RPMI8226 (cell line): ENCODE measurements at regions not wholly inside any gene's neighbourhood (a gene's known extent, or its start where the extent isn't known, plus 50 kb on each side); places are given as distances from the start of the nearest gene placed in this dataset.

Experiments
- DNase-seq: peaks from one replicate; pipeline ENCODE4 v3.0.0-alpha.2; 2015

GRCh38 chr4:111773858-111774257 is 371.4 kb upstream of the FAM241A start:
- DNase-seq: no peak

GRCh38 chr4:111775556-111776297 is 369.5 kb upstream of the FAM241A start:
- no peak for DNase-seq

- no peak for DNase-seq
These were observed 368.7 kb upstream of the FAM241A start for GRCh38 chr4:111776561-111776960.

- no peak for DNase-seq
These were observed 366.7 kb upstream of the FAM241A start for GRCh38 chr4:111778543-111778942.

GRCh38 chr4:111780965-111781364 is 364.3 kb upstream of the FAM241A start:
- DNase-seq: no peak

GRCh38 chr4:111781611-111782010 is 363.6 kb upstream of the FAM241A start:
- DNase-seq: no peak

- no peak for DNase-seq
These were observed 357.2 kb upstream of the FAM241A start for GRCh38 chr4:111788099-111788498.

- DNase-seq: no peak
These were observed 355.2 kb upstream of the FAM241A start for GRCh38 chr4:111789901-111790640.

- DNase-seq: no peak
These were observed 352.6 kb upstream of the FAM241A start for GRCh38 chr4:111792632-111793031.

GRCh38 chr4:111793433-111794091 is 351.7 kb upstream of the FAM241A start:
- no peak for DNase-seq

GRCh38 chr4:111797455-111798163 is 347.6 kb upstream of the FAM241A start:
- no peak for DNase-seq

GRCh38 chr4:111798840-111799239 is 346.4 kb upstream of the FAM241A start:
- DNase-seq: no peak

GRCh38 chr4:111800551-111800950 is 344.7 kb upstream of the FAM241A start:
- no peak for DNase-seq

GRCh38 chr4:111802191-111802590 is 343.1 kb upstream of the FAM241A start:
- no peak for DNase-seq

- DNase-seq: no peak
These were observed 338.9 kb upstream of the FAM241A start for GRCh38 chr4:111806331-111806730.

- no peak for DNase-seq
These were observed 337.7 kb upstream of the FAM241A start for GRCh38 chr4:111807576-111807975.

- no peak for DNase-seq
These were observed 337.1 kb upstream of the FAM241A start for GRCh38 chr4:111808174-111808573.

GRCh38 chr4:111811661-111812060 is 333.6 kb upstream of the FAM241A start:
- no peak for DNase-seq

- DNase-seq: no peak
These were observed 333.1 kb upstream of the FAM241A start for GRCh38 chr4:111812114-111812513.

- no peak for DNase-seq
These were observed 332.5 kb upstream of the FAM241A start for GRCh38 chr4:111812760-111813159.

GRCh38 chr4:111813555-111814140 is 331.6 kb upstream of the FAM241A start:
- DNase-seq: no peak

- no peak for DNase-seq
These were observed 330.3 kb upstream of the FAM241A start for GRCh38 chr4:111814961-111815360.

GRCh38 chr4:111821342-111821741 is 323.9 kb upstream of the FAM241A start:
- no peak for DNase-seq
